ENCODE measurements at regions not wholly inside any gene's neighbourhood (a gene's known extent, or its start where the extent isn't known, plus 50 kb on each side); places are given as distances from the start of the nearest gene placed in this dataset.

DNA sequence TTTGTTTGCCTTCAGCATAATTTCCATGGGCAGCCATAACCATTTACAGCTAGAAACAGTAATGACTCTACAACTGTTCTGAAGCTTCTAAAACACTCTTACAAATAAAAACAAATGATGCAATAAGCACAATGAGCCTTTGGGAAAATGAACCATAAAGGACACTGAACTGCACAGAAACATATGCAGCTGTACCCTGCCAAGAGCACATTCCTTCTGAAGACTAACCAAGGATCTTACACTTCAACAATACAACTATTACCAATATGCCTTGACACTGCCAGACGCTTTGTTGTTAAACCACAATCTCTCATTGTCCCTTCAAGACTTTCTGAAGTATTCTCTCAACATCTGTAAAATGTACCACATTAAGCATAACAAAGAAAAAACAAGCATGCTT is 104.2 kb upstream of the HMHB1 start:
- H3K27me3 ChIP-seq (replicated peaks): no peaks in the 10 kb centered on the region
- no peak for DNase-seq
- in situ Hi-C loops (cut with HindIII; ENCODE audit: low pct_ligation_motif_present, low sequenced_read_pairs): no loop called here
- no peak overlapping the region for H3K27ac ChIP-seq
- TF ChIP-seq, protein P1, sequence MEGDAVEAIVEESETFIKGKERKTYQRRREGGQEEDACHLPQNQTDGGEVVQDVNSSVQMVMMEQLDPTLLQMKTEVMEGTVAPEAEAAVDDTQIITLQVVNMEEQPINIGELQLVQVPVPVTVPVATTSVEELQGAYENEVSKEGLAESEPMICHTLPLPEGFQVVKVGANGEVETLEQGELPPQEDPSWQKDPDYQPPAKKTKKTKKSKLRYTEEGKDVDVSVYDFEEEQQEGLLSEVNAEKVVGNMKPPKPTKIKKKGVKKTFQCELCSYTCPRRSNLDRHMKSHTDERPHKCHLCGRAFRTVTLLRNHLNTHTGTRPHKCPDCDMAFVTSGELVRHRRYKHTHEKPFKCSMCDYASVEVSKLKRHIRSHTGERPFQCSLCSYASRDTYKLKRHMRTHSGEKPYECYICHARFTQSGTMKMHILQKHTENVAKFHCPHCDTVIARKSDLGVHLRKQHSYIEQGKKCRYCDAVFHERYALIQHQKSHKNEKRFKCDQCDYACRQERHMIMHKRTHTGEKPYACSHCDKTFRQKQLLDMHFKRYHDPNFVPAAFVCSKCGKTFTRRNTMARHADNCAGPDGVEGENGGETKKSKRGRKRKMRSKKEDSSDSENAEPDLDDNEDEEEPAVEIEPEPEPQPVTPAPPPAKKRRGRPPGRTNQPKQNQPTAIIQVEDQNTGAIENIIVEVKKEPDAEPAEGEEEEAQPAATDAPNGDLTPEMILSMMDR (IDR thresholded peaks at IDR 0.05; ENCODE audit: low read depth, low read length, missing control alignments): no peak
- H3K36me3 ChIP-seq (replicated peaks): no peaks in the 10 kb centered on the region
- H3K4me3 ChIP-seq (ENCODE audit: low read depth, low read length): no peak overlapping the region

DNA sequence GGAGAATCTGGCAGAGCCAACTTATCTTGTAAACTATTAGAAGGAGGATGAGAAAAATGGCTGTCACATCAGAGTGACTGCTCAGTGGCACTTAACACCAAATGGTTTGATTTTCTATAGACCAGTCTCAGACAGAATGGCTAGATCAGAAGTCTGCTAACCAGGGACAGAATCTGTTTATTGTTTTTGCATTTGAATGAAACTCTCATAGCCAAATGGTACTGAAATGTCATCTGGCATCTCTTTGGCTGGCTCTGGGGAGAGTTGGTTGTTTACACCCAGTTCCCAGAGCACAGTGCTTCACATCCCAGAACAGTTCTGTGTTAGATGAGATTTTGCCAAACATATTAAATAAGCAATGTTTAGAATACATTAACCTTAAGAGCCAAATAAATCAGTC is 106.6 kb upstream of the HMHB1 start:
- H3K27ac ChIP-seq: no peak overlapping the region
- no peaks in the 10 kb centered on the region for H3K36me3 ChIP-seq (replicated peaks)
- in situ Hi-C loops (cut with HindIII; ENCODE audit: low pct_ligation_motif_present, low sequenced_read_pairs): no loop called here
- no peak for DNase-seq
- H3K27me3 ChIP-seq (replicated peaks): no peaks in the 10 kb centered on the region
- TF ChIP-seq, protein P1 (IDR thresholded peaks at IDR 0.05; ENCODE audit: low read depth, low read length, missing control alignments): no peak
- H3K4me3 ChIP-seq (ENCODE audit: low read depth, low read length): no peak overlapping the region

DNA sequence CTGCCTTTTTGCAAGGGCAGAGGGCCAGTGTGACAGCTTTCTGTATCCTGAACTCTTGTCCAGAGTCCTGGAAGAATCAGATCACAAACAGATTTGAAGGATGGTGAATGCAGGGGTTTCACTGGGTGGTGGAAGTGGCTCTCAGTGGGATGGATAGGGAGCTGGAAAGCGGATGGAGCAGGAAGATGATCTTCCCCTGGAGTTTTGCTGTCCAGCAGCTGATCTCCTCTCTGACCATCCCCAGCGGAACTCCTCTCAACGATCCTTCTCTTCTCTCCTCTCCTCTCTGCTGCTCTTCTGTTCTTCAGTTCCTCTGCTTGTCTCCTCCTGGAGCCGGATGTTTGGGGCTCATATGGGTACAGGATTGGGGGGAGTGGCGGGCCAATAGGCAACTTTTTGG is 108.3 kb upstream of the HMHB1 start:
- no peak overlapping the region for H3K4me3 ChIP-seq (ENCODE audit: low read depth, low read length)
- no peaks in the 10 kb centered on the region for H3K27me3 ChIP-seq (replicated peaks)
- no peak for DNase-seq

DNA sequence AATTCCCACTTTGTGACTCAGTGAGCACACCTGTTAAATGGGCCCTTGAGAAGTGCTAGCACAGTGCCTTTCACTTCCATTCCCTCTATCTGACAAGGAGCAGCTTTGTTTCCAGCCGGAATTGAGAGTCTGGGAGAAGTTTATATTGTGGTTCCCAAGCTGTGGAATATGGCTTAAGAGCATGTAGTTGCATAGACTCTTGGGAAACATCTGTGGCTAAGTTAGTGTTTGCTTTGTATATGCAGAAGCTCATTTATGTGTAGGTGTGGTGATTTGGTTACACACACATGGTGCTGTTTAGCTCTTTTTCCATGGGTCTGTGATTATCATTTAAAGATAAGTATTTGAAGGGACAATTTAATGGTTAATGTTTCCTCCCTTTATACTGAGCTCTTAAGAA is 110.5 kb upstream of the HMHB1 start:
- TF ChIP-seq, protein P1 (IDR thresholded peaks at IDR 0.05; ENCODE audit: low read depth, low read length, missing control alignments): no peak

More for the DNA sequence above, 108.3 kb upstream of the HMHB1 start:
- TF ChIP-seq, protein P1 (IDR thresholded peaks at IDR 0.05; ENCODE audit: low read depth, low read length, missing control alignments): no peak
- in situ Hi-C loops (cut with HindIII; ENCODE audit: low pct_ligation_motif_present, low sequenced_read_pairs): no loop called here
- Histone ChIP-seq H3K27ac (no peak overlapping the region), H3K36me3 (replicated peaks) (no peaks in the 10 kb centered on the region)

DNA sequence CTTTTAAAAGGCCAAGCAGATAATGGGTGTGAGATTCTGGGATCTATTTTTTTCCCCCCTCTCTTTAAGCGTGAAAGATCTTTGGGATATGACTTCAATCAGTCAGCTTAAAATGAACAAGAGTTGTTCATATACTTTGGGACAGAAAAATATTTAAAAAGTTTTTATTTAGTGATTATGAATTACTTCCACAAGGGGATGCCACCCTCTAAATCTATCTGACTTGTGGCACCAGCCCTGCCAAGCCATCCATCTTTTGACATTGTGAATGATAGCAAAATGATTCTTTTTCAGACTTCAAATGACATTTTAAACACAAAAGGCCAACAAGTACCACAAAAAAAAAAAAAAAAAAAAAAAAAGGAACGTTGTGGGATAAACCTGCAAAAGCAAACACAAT is 111.0 kb upstream of the HMHB1 start:
- Histone ChIP-seq H3K36me3 (replicated peaks) (no peaks in the 10 kb centered on the region), H3K4me3 (ENCODE audit: low read depth, low read length) (no peak overlapping the region), H3K27ac (no peak overlapping the region), H3K27me3 (replicated peaks) (no peaks in the 10 kb centered on the region)
- in situ Hi-C loops (cut with HindIII; ENCODE audit: low pct_ligation_motif_present, low sequenced_read_pairs): no loop called here
- no peak for DNase-seq
- TF ChIP-seq, protein P1 (IDR thresholded peaks at IDR 0.05; ENCODE audit: low read depth, low read length, missing control alignments): peak; percentile 33

More for the DNA sequence above, 110.5 kb upstream of the HMHB1 start:
- Histone ChIP-seq H3K27ac (no peak overlapping the region), H3K36me3 (replicated peaks) (no peaks in the 10 kb centered on the region), H3K4me3 (ENCODE audit: low read depth, low read length) (no peak overlapping the region), H3K27me3 (replicated peaks) (no peaks in the 10 kb centered on the region)
- in situ Hi-C loops (cut with HindIII; ENCODE audit: low pct_ligation_motif_present, low sequenced_read_pairs): no loop called here
- DNase-seq: no peak

DNA sequence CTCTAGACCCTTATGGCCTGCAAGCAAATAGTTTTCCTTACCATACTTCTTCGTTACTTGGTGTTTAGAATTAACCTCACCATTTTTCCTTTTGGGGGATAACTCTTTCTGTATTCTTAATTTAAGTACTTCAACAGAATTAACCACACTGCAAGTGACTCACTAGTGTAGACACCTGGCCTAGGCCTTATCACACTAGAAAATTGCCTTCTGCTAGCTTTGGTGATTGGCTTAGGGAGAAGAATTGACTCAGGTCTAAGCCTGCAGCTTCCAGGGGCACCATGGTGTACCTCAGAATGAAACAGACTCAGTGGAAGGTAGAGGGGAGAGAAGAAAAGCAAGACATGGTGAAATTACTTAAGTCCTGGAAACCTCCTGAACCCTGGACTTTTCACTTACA is 112.8 kb upstream of the HMHB1 start:
- Histone ChIP-seq H3K27ac (no peak overlapping the region), H3K27me3 (replicated peaks) (no peaks in the 10 kb centered on the region), H3K4me3 (ENCODE audit: low read depth, low read length) (no peak overlapping the region), H3K36me3 (replicated peaks) (no peaks in the 10 kb centered on the region)
- DNase-seq: no peak
- TF ChIP-seq, protein P1 (IDR thresholded peaks at IDR 0.05; ENCODE audit: low read depth, low read length, missing control alignments): no peak
- in situ Hi-C loops (cut with HindIII; ENCODE audit: low pct_ligation_motif_present, low sequenced_read_pairs): no loop called here

Measured in brain microvascular endothelial cell (primary cell).